DLD1 (cell line): ENCODE measurements at regions not wholly inside any gene's neighbourhood (a gene's known extent, or its start where the extent isn't known, plus 50 kb on each side); places are given as distances from the start of the nearest gene placed in this dataset.

ENCODE experiments used
- in situ Hi-C: cut with HindIII; loops from 2 replicates; pipeline ENCODE4 v1.10.0; 2017; ENCODE audit warnings: low sequenced_read_pairs

DNA sequence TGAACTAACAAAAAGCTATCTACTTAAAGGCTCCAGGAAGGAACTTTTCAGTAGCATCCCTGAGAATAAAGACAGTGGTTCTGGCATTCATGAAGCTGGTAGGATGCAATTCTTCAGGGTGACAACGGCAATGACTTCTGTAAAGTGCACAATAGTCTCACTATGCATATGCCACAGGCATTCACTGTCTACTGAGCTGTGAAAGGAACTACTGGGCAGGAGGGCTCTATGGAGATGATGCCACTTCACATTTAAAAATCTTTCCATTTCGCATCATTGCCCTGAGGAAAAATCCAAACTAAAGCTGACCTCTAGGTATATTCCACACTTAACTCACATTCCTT, 2020.6 kb upstream of the PCDH20 start:
- in situ Hi-C loops: no loop called here

DNA sequence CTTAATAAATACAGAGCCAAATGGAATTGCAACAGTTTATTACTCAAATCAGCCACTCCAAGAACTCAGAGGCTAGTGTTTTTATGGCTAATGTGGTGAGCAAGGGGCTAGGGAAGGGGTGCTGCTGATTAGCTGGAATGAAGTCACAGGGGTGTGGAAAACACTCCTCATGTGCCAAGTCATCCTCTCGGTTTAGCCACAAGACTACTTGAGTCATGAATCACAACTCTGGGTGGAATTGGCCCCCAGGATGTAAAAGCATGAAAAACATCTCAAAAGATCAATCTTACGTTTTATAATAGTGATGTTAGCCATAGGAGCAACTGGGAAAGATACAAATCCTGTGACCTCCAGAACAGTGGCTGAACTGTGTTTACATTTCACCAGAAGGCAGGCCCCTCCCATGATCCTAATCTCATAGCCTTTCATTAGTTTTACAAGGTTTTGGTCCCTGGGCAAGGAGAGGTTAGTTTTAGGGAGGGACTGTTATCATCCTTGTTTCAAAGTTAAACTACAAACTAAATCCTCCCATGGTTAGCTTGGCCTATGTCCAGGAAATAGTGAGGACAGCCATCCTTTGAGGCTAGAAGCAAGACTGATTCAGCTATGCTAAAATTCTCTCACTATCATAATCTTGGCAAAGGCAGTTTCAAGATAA, 2020.1 kb upstream of the PCDH20 start:
- in situ Hi-C loops: no loop called here

DNA sequence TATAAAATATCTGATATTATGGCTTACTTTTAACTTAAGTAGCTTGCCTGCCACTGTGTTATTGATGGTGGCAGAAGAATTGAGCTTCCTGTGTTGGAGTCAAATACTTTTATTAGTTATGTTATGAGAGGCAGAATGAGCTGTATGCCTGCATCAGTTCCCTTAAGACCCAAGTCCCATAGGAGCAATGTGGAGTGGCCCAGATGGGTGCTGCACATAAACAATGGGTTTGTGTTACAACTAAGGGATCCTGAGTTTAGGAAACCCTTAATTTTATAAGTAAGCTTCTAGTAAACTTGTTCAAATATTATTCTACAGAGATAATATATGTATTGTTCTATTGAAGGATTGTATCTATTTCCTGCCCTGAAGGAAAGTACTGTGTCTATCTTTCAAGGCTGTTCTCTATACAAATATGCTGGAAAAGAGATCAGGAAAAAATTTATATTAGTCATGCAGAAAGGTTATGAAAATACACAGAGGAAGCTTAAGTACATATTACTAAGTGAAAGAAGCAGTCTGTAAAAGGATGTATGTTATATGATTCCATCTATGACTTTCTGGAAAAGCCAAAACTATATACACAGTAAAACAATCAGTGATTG, 2018.0 kb upstream of the PCDH20 start:
- in situ Hi-C loops: no loop called here

DNA sequence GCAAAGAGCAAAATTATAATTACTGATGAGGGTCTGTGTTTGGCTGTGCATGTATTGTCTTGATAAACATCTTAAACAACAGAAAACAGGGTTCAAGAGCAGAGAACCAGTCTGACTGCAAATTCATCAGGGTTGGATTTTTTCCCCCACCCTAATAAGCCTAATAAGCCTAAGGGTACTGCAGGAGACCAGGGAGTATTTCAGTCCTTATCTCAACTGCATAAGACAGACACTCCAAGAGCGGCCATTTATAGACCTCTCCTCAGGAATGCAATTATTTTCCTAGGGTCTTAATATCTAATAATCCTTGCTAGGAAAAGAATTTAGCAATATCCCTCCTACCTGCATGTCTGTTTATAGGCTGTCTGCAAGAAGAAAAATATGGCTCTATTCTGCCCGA, 2011.5 kb upstream of the PCDH20 start:
- in situ Hi-C loops: no loop called here

DNA sequence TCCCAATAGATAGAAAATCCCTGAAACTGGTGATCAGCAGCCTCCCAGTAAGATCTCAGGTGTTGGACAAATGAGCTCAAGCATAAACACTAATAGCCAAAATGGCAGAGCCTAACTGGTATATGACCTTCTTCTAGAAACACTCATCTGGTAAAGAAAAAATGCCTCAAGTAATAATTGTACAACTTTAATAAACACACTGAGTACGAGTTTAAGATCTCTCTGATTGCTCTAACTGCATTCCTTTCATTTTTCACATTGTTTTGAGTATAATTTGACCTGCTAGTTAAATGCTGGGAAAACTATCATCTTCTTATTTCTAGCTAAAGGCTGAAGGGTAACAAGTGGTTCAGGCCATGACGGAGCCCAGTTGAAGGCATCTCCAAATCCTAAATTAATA, 2009.5 kb upstream of the PCDH20 start:
- in situ Hi-C loops: no loop called here

DNA sequence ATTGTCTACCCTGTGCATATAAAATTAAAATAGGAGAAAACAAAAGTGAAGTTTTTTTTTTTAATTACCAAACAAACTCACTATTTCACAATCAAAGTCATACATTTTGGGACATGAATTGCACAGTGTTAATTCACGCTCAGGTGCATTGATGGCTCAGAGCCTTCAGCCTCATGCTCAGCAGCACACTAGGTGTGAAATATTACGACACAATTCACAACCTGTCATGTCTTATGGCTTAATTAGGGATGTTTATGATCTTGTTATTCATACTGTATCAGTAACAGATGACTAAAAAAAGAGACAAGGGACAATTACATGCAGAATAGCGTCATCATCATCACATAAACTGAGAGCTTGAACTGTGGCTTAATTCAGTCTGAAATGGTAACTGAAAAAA, 2005.5 kb upstream of the PCDH20 start:
- in situ Hi-C loops: no loop called here

DNA sequence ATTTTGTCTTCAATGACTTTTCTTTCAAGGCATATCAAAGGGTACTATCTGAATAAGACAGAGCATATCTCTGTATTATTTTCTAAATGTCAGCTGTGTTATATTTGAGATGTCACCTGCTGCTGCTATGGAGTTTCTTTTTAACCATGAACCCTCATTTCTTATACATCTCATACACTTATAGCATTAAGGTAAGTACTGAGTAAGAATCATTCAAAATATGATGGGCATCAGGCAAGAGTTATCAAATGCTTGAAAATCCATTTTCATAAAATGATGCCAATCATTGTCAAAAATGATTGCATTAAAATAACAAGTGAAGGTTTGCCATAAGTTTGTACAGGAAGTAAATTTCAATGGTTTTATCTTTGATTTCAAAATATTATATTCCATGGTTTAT, 2005.0 kb upstream of the PCDH20 start:
- in situ Hi-C loops: no loop called here

DNA sequence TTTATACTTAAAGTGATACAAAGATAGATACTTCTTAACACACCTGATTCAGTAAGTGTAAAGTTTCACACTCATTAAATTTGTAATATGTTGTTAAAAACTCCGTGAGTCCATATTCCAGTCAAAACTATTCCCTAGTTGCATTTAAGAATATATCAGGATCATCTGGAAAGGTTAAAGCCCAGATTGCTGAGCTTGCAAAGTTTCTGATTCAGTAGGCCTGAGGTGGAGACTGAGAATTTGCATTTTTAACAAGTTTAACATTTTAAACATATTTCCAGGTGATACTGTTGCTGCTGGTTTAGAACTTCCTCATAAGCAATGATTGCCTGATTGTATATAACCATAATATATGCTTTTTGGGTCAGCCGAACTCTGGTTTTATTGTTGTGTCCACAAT, 1998.6 kb upstream of the PCDH20 start:
- in situ Hi-C loops: no loop called here

DNA sequence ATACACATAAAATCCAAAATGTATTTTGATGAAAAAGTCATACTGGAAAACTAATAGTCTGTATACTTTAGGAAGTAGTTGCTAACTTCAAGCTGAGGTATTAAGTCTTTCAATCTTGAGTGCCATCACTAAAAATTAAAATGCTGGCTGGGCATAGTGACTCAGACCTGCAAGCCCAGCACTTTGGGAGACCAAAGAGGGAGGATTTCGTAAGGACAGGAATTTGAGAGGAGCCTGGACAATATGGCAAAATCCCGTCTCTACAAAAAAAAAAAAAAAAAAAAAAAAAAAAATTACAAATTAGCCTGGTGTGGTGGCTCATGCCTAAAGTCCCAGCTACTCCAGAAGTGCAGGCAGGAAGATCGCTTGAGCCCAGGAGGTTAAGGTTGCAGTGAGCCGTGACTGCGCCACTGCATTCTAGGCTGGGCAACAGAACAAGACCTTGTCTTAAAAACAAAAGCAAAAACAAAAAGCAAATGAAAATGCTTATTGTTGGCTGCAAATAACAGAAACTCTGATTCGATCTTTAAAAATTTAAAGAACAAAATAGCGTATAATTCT, 1994.2 kb upstream of the PCDH20 start:
- in situ Hi-C loops: no loop called here

DNA sequence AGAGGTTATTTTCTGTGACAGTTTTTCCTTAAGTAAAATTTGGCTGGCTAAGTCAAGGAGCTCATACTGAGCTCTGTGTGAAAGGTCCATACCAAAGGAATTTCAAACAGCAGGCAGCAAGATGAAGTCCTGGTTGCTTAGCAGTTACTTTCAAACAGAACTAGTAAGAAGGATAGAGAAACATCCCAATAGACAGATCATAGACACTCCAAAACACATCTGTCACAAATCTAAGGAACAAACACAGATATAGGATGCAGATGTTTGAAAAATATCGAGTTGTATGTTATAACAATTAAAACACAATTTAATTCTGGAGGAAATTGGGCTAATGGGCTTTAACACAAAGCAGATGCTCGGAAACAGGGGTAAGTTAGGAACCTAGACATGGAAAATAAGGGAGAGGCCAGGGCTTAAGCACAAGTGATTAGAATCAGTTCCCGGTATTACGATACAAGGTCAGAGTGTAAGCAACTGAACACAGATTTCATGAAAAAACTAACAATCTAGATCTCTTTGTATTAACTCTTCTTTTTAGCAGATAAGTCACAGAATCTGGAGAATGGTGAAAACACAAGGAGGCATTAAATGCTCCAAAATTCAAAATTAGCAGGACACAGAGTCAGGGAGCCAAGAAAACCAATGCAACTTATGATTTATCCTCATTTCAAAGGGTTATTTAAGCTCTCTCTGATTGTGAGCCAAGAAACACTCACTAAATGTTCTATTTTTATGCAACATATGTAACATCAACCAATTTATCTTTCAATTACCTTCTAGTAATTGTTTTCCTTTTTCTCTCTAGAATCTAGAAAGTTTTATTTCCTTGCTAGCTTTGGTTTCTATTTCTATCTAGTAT, 1992.9 kb upstream of the PCDH20 start:
- in situ Hi-C loops: no loop called here

DNA sequence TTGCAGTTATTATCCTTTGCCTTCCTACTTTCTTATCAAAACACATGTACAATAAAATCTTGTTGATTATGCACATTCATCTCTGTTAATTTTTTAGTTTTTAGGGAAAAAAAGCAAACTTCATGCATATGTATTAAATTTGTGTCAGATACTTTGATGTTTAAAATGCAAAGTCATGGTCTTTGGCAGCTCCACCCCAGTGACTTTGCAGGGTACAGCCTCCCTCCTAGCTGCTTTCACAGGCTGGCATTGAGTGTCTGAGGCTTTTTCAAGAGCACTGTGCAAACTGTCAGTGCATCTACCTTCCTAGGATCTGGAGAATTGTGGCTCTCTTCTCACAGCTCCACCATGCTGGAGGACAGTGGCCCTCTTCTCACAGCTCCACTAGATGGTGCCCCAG, 1988.1 kb upstream of the PCDH20 start:
- in situ Hi-C loops: no loop called here

DNA sequence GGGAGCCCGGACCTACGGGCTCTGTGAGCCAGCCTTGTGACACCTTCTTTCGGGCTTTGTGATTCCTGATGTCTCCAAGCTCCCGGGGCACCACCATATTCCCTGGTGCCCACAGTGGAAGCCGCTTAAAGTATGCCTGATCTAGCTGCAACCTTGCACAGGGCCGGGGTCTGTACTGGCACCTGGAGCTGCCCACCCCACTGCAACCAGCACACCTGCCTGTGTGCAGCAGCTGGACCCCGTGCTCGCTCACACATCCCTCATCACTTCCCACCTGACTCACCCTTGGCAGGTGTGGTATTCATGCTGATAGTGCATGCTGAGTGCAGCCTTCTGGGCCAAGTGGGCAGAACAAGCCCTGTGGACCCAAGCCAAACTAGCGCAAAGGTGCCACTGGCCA, 1981.1 kb upstream of the PCDH20 start:
- in situ Hi-C loops: no loop called here

DNA sequence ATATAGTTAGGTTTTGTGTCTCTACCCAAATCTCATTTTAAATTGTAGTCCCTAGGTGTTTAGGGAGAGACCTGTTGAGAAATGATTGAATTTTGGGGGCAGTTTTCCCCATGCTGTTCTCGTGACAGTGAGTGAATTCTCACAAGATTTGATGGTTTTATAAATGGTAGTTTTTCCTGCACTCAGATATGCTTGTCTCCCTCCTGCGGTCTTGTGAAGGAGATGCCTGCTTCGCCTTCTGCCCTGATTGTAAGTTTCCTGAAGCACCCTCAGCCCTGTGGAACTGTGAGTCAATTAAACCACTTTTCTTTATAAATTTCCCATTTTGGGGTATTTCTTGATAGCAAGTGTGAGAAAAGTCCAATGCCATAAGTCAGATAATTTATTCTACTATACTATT, 1977.5 kb upstream of the PCDH20 start:
- in situ Hi-C loops: no loop called here

DNA sequence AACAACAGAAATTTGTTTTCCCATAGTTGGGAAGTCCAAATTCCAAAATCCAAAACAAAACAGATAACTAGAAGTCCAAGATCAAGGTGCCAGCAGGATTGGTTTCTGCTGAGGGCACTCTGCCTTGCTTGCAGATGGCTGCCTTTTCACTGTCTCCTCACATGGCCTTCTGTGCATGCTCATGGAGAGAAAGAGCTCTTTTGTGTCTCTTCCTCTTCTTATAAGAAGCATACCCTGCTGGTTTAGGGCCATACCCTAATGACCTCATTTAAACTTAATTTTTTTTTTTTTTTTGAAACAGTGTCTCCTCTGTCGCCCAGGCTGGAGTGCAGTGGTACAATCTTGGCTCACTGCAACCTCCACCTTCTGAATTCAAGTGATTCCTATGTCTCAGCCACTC, 1974.1 kb upstream of the PCDH20 start:
- in situ Hi-C loops: no loop called here

DNA sequence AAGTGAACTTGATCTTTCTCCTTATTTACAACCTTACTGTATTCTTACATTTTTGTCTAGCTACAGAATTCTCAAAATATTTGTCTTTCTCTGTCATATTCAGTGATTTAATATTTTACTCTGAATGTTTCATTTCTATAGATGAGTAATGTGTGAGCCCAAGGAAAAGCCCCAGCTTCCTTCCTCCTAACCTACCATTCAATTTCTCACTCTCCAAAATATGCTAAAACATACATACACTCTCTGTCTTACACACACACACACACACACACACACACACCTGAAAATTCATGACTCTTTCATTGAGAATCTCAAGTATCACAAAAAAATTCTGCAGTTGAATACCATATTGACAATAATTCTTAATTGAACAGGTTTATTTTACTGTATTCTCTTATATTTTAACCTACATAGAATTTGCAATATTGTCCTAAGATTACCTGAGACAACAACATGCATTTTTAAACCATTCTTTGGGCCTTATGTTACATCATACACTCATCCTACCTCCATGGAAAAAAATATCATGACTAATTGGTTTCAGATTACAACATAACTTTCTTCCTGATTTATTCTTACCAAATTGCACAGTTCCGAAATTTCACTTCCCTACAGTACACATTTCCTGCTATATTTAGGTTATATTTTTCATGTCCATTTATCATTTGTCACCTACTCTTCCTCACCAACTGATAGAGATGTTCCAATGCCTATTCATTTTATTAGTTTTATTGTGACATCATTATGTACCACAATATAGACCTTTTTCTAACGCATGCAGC, 1965.6 kb upstream of the PCDH20 start:
- in situ Hi-C loops: no loop called here

DNA sequence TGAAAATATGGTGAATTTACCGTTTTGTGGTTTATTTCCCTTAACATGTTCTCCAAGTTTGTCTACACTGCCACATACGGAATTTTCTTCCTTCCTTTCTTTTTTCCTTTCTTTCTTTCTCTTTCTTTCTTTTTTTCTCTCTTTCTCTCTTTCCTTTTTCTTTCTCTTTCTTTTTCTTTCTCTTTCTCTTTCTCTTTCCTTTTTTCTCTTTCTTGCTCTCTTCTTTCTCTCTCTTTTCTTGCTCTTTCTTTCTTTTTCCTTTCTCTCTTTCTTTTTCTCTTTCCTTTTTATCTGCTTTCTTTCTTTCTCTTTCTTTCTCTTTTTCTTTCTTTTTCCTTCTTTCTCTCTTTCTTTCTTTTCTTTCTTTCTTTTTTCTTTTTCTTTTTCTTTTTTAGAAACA, 1962.3 kb upstream of the PCDH20 start:
- in situ Hi-C loops: no loop called here

DNA sequence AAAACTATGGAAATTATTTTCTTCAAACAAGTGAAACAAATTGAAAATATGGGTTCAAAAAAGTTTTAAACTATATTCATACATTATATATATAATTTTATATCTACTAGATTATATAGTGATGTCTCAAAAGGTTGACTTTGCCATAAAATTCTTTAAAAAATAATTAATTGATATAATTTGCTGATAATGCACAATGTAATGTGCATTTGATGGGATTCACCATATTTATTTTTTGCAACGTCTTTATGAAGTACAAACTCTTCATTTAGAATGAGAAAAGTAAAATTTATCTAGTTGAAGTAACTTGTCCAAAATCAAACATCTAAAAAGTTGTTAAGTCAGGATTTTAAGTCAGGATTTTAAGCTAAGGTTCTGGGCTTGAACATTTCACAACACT, 1954.5 kb upstream of the PCDH20 start:
- in situ Hi-C loops: no loop called here

DNA sequence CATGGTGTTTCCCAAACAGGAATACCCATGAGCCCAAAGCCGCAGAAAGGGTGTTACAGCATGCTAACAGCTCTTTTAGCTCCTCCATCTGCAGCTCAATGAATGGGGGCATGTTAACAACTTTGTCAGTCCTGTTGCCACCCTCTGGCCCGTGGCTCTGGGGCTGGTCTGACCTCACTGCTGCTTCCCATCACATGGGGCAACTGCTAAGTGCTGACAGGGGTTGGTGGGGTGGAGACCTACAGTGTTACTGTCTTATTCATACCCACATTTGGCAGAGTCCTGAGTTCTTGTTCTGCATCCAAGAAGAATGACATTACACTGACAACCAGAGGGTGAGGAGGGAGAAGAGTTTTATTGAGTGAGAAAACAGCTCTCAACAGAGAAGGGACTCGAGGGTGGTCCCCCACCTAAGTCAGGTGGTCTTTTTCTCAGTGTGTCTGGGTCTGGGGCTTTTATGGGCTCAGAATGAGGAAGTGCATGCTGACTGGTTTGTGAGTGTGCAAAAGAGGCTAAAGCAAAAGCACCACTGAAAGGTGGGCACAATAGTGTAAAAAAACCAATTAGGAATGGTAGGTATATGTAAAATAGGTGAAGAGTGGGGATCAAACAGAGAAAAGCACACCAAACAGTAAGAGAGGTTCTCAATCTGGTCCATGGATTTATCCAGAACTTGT, 1952.0 kb upstream of the PCDH20 start:
- in situ Hi-C loops: no loop called here

DNA sequence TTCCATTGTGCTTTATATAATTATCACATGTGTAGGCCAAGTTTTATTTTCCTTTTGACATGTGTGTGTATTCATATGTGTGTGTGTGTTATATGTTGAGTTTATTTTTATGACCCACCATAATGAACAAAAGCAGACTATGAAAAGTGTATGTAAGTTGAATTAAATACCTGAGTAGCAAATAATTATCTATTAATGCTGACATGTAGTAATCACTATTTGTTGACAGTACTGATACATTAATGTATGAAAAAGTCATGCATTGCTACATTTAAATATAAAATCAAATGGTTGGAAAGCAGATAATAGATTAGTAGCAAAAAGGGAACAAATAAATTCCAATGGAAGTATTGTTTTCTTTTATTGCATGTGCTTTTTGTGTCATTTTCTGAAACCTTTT, 1948.5 kb upstream of the PCDH20 start:
- in situ Hi-C loops: no loop called here

DNA sequence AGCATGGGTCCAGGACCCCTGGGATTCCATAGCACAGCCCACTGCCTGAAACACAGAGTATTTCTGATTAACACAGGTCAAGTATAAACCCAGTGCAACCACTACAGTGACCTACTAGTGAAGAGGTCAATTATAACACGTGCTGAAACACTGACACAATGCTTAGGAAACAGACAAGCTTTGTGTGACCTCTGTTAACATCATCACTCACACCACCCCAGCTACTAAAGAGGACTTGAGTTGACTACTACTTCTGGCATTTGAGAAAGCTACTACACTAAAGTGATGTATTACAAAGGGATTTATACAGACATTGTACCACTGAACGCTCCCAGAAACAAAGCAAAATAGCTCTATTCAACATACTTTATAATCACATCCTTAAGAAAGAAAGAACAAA, 1935.9 kb upstream of the PCDH20 start:
- in situ Hi-C loops: no loop called here

DNA sequence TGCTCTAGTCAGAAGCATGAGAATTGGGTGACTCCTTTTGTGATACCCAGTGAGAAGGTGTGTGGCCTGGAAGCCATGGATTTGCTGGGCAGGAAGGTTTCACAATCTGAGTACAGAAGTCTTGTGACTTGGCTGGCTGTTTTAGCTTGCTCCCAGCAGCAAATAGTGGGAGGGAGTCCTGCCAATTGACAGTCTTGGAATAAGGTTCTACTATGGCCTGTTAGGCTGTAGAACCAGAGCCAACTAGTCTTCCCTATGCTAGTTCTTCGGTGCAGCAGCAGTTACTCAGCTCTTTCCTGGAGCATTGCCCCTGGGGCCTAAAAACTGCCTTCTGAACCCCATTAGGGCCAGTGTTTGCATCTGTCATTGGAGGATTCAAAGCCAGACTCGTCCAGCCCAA, 1935.4 kb upstream of the PCDH20 start:
- in situ Hi-C loops: no loop called here
